ENCODE measurements at regions not wholly inside any gene's neighbourhood (a gene's known extent, or its start where the extent isn't known, plus 50 kb on each side); places are given as distances from the start of the nearest gene placed in this dataset.

DNA sequence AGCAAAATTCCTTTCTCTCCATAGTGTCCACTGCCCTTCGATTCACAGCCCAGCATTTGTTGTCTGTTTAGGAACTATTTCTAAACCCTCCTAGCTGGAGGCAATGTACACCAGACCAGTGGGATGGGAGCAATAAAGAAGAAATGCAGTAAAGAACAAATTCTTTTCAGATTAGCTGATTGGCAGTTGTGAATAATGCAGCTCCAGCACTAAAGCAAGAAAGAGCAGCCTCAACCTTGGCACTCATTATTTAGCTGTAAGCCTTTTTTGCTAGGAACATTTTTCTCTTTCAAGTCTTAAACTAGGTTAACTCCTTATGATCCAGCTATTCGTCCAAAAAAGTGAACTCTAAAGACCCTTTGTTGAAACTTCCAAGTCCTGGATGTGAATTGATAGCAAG, 580.5 kb upstream of the STXBP6 start:
- H3K4me2 ChIP-seq (ENCODE audit: extremely low read depth, insufficient read depth, low read length), result no peak overlapping the region
- no peak for DNase-seq (ENCODE audit: low read depth in 2 of 2)
- no peak overlapping the region for H2AFZ ChIP-seq (ENCODE audit: low read length)
- no peaks in the 10 kb centered on the region for H3K27me3 ChIP-seq (ENCODE audit: control insufficient read depth, insufficient read depth, low read length)
- H3K4me1 ChIP-seq (ENCODE audit: control insufficient read depth, extremely low read depth, insufficient read depth, low read length), result no peaks in the 10 kb centered on the region
- no peaks in the 10 kb centered on the region for H4K20me1 ChIP-seq (ENCODE audit: control insufficient read depth, extremely low read depth, insufficient read depth, low read length)
- H3K79me2 ChIP-seq (ENCODE audit: control insufficient read depth, insufficient read depth, low read length), result no peaks in the 10 kb centered on the region
- no peaks in the 10 kb centered on the region for H3K9me3 ChIP-seq (ENCODE audit: control insufficient read depth, insufficient read depth, low read depth, low read length)
- no peak overlapping the region for H3K9ac ChIP-seq (ENCODE audit: insufficient read depth, low read length)
- TF ChIP-seq CTCF (conservative IDR thresholded peaks at IDR 0.05 in 1 of 2, IDR thresholded peaks at IDR 0.05 in 1 of 2; ENCODE audit: low read depth in 1 of 2, low read length in 2 of 2), result no peak
- no peaks in the 10 kb centered on the region for H3K36me3 ChIP-seq (ENCODE audit: control insufficient read depth, insufficient read depth, low read length)
- H3K27ac ChIP-seq (ENCODE audit: insufficient read depth, low read length), result no peak overlapping the region
- H3K4me3 ChIP-seq (replicated peaks in 1 of 4; ENCODE audit: control extremely low read depth in 1 of 4, insufficient read depth in 1 of 4, low read depth in 3 of 4, low read length in 4 of 4), result no peak overlapping the region

- Histone ChIP-seq H3K4me3 (replicated peaks in 1 of 4; ENCODE audit: control extremely low read depth in 1 of 4, insufficient read depth in 1 of 4, low read depth in 3 of 4, low read length in 4 of 4) (no peak overlapping the region), H3K9ac (ENCODE audit: insufficient read depth, low read length) (no peak overlapping the region), H2AFZ (ENCODE audit: low read length) (no peak overlapping the region), H3K9me3 (ENCODE audit: control insufficient read depth, insufficient read depth, low read depth, low read length) (no peaks in the 10 kb centered on the region), H3K36me3 (ENCODE audit: control insufficient read depth, insufficient read depth, low read length) (no peaks in the 10 kb centered on the region), H3K4me1 (ENCODE audit: control insufficient read depth, extremely low read depth, insufficient read depth, low read length) (no peaks in the 10 kb centered on the region), H3K27ac (ENCODE audit: insufficient read depth, low read length) (no peak overlapping the region), H3K4me2 (ENCODE audit: extremely low read depth, insufficient read depth, low read length) (no peak overlapping the region), H4K20me1 (ENCODE audit: control insufficient read depth, extremely low read depth, insufficient read depth, low read length) (no peaks in the 10 kb centered on the region), H3K27me3 (ENCODE audit: control insufficient read depth, insufficient read depth, low read length) (no peaks in the 10 kb centered on the region), H3K79me2 (ENCODE audit: control insufficient read depth, insufficient read depth, low read length) (no peaks in the 10 kb centered on the region)
- no peak for DNase-seq (ENCODE audit: low read depth in 2 of 2)
- no peak for TF ChIP-seq CTCF (conservative IDR thresholded peaks at IDR 0.05 in 1 of 2, IDR thresholded peaks at IDR 0.05 in 1 of 2; ENCODE audit: low read depth in 1 of 2, low read length in 2 of 2)
- no peak for TF ChIP-seq EZH2 (IDR thresholded peaks at IDR 0.05; ENCODE audit: low read length, missing control alignments)
Observed at GRCh38 chr14:25628978-25629377, 579.0 kb upstream of the STXBP6 start.

DNA sequence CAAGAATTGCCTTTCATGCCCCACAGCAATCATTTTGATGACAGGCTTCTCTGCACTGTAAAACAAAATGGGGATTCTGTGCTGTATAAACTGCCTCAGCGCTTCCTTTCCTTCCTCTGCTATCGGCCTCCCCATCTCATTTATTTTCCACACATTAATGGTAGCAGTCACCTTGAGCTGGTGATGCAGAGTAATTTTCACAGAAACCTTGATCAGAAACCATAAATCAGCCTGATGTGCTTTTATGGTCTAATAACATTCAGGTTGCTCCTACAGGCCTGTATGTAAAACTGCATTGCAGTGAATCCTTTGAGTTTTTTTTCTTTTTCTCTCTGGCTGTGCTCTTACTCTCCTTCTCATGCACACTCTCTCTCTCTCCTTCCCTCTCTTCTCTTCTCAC, 578.4 kb upstream of the STXBP6 start:
- no peak for DNase-seq (ENCODE audit: low read depth in 2 of 2)
- no peaks in the 10 kb centered on the region for H3K36me3 ChIP-seq (ENCODE audit: control insufficient read depth, insufficient read depth, low read length)
- H3K9ac ChIP-seq (ENCODE audit: insufficient read depth, low read length), result no peak overlapping the region
- H2AFZ ChIP-seq (ENCODE audit: low read length), result no peak overlapping the region
- H3K4me1 ChIP-seq (ENCODE audit: control insufficient read depth, extremely low read depth, insufficient read depth, low read length), result no peaks in the 10 kb centered on the region
- no peak for TF ChIP-seq CTCF (conservative IDR thresholded peaks at IDR 0.05 in 1 of 2, IDR thresholded peaks at IDR 0.05 in 1 of 2; ENCODE audit: low read depth in 1 of 2, low read length in 2 of 2)
- TF ChIP-seq EZH2 (IDR thresholded peaks at IDR 0.05; ENCODE audit: low read length, missing control alignments), result no peak
- no peak overlapping the region for H3K4me2 ChIP-seq (ENCODE audit: extremely low read depth, insufficient read depth, low read length)
- H3K9me3 ChIP-seq (ENCODE audit: control insufficient read depth, insufficient read depth, low read depth, low read length), result no peaks in the 10 kb centered on the region
- no peaks in the 10 kb centered on the region for H3K27me3 ChIP-seq (ENCODE audit: control insufficient read depth, insufficient read depth, low read length)
- H3K27ac ChIP-seq (ENCODE audit: insufficient read depth, low read length), result no peak overlapping the region
- H3K4me3 ChIP-seq (replicated peaks in 1 of 4; ENCODE audit: control extremely low read depth in 1 of 4, insufficient read depth in 1 of 4, low read depth in 3 of 4, low read length in 4 of 4), result no peak overlapping the region
- no peaks in the 10 kb centered on the region for H3K79me2 ChIP-seq (ENCODE audit: control insufficient read depth, insufficient read depth, low read length)
- no peaks in the 10 kb centered on the region for H4K20me1 ChIP-seq (ENCODE audit: control insufficient read depth, extremely low read depth, insufficient read depth, low read length)

Measured in fibroblast of lung (primary cell).